ENCODE measurements at regions not wholly inside any gene's neighbourhood (a gene's known extent, or its start where the extent isn't known, plus 50 kb on each side); places are given as distances from the start of the nearest gene placed in this dataset.

GRCh38 chr4:8703857-8704495 lies 111.4 kb downstream of the CPZ start:
- ATAC-seq (ENCODE audit: insufficient read depth, low FRiP score) (no peak), DNase-seq (no peak)
- peaks cover 2 to 45% (median 12%) of the 10 kb centered on the region in 3 donors for H3K27me3 ChIP-seq (ENCODE audit: control insufficient read depth in 3 of 3, insufficient read depth in 3 of 3, low read length in 2 of 3)

GRCh38 chr4:8703401-8703696 lies 110.8 kb downstream of the CPZ start:
- WGBS, 2 donors, result 82 to 84% methylated on average over 4 of the region's 4 CpGs
- DNase-seq (no peak), ATAC-seq (ENCODE audit: insufficient read depth, low FRiP score) (no peak)
- peaks cover 2 to 45% (median 10%) of the 10 kb centered on the region in 3 donors for H3K27me3 ChIP-seq (ENCODE audit: control insufficient read depth in 3 of 3, insufficient read depth in 3 of 3, low read length in 2 of 3)
- no peak overlapping the region for H3K9ac ChIP-seq (ENCODE audit: insufficient read depth in 1 of 2, low read length in 2 of 2)
- H3K27ac ChIP-seq (ENCODE audit: low read depth in 1 of 2, low read length in 1 of 2), result no peak overlapping the region
- no peak for TF ChIP-seq CTCF (IDR thresholded peaks at IDR 0.05; ENCODE audit: control extremely low read depth, extremely low read depth)
- H3K36me3 ChIP-seq (ENCODE audit: control insufficient read depth in 4 of 4, insufficient read depth in 4 of 4, low read length in 4 of 4), result no peaks in the 10 kb centered on the region
- H3K9me3 ChIP-seq (ENCODE audit: control insufficient read depth in 4 of 4, insufficient read depth in 3 of 4, low read length in 3 of 4), result peaks cover 0 to 3% (median 0%) of the 10 kb centered on the region in 4 donors
- H3K4me3 ChIP-seq, result no peak overlapping the region
- peaks cover 0 to 6% (median 0%) of the 10 kb centered on the region in 5 donors for H3K4me1 ChIP-seq (ENCODE audit: control insufficient read depth in 5 of 5, insufficient read depth in 5 of 5, low read length in 5 of 5)

More at GRCh38 chr4:8703857-8704495, 111.4 kb downstream of the CPZ start:
- no peak overlapping the region for H3K9ac ChIP-seq (ENCODE audit: insufficient read depth in 1 of 2, low read length in 2 of 2)
- peaks cover 0 to 6% (median 0%) of the 10 kb centered on the region in 5 donors for H3K4me1 ChIP-seq (ENCODE audit: control insufficient read depth in 5 of 5, insufficient read depth in 5 of 5, low read length in 5 of 5)
- H3K27ac ChIP-seq (ENCODE audit: low read depth in 1 of 2, low read length in 1 of 2), result no peak overlapping the region
- 61 to 72% methylated on average over 11 of the region's 11 CpGs for WGBS, 2 donors
- no peaks in the 10 kb centered on the region for H3K36me3 ChIP-seq (ENCODE audit: control insufficient read depth in 4 of 4, insufficient read depth in 4 of 4, low read length in 4 of 4)
- TF ChIP-seq CTCF (IDR thresholded peaks at IDR 0.05; ENCODE audit: control extremely low read depth, extremely low read depth), result no peak
- no peak overlapping the region for H3K4me3 ChIP-seq
- no peaks in the 10 kb centered on the region for H3K9me3 ChIP-seq (ENCODE audit: control insufficient read depth in 4 of 4, insufficient read depth in 3 of 4, low read length in 3 of 4)

GRCh38 chr4:8702516-8703400 lies 110.2 kb downstream of the CPZ start:
- no peak overlapping the region for H3K4me3 ChIP-seq
- peaks cover 0 to 6% (median 0%) of the 10 kb centered on the region in 5 donors for H3K4me1 ChIP-seq (ENCODE audit: control insufficient read depth in 5 of 5, insufficient read depth in 5 of 5, low read length in 5 of 5)
- no peak for DNase-seq
- 72 to 81% methylated on average over 15 of the region's 15 CpGs for WGBS, 2 donors
- H3K9ac ChIP-seq (ENCODE audit: insufficient read depth in 1 of 2, low read length in 2 of 2), result no peak overlapping the region
- H3K27me3 ChIP-seq (ENCODE audit: control insufficient read depth in 3 of 3, insufficient read depth in 3 of 3, low read length in 2 of 3), result peaks cover 2 to 42% (median 7%) of the 10 kb centered on the region in 3 donors
- H3K36me3 ChIP-seq (ENCODE audit: control insufficient read depth in 4 of 4, insufficient read depth in 4 of 4, low read length in 4 of 4), result no peaks in the 10 kb centered on the region
- no peak overlapping the region for H3K27ac ChIP-seq (ENCODE audit: low read depth in 1 of 2, low read length in 1 of 2)
- peaks cover 0 to 6% (median 0%) of the 10 kb centered on the region in 4 donors for H3K9me3 ChIP-seq (ENCODE audit: control insufficient read depth in 4 of 4, insufficient read depth in 3 of 4, low read length in 3 of 4)
- TF ChIP-seq CTCF (IDR thresholded peaks at IDR 0.05; ENCODE audit: control extremely low read depth, extremely low read depth), result no peak
- no peak for ATAC-seq (ENCODE audit: insufficient read depth, low FRiP score)

Data from lung (tissue), 11 donors.